Dedifferentiated amniotic fluid mesenchymal stem cell (primary cell): ENCODE measurements at regions not wholly inside any gene's neighbourhood (a gene's known extent, or its start where the extent isn't known, plus 50 kb on each side); places are given as distances from the start of the nearest gene placed in this dataset.
"Not testable (repeated sequence)": the region's sequence is repeated elsewhere in the genome, so short reads cannot be mapped to it uniquely, and the experiment has no call there.

ENCODE experiments used
- DNase-seq: peaks from one replicate; pipeline ENCODE4 v3.0.0-alpha.2; 2016; ENCODE audit errors: extremely low spot score

DNA sequence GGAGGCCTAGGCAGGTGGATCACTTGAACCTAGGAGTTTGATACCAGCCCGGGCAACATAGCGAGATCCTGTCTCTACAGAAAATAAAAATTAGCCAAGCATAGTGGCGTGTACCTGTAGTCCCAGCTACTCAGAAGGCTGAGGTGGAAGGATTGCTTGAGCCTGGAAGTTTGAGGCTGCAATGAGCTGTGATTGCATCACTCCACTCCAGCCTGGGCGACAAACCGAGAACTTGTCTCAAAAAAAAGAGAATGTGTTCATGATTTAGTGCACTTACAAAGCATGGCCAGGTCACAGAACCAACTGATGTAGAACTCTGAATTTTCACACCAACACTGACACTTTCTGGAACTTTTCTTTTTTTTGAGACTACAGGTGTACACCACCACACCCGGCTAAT is 182.7 kb downstream of the ZFP64 start:
- DNase-seq = no peak

DNA sequence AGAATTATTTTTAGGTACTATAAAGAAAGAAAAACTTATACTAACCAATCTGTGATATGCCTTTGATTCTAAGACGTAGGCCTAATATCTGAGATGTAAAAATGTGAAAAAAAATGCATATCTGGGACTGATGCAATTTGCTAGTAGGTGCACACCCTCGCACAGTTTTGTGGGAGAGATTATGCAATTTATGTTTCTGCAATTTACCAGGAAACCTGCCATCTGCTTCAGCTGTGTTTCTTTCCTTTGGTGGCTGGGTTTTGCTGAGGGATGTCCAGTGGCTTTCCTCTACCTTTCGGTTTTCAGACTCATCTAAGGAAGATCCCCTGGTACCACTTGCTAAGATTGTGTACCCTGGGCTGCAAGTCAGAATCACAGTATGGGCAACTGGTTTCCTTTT is 186.9 kb downstream of the ZFP64 start:
- DNase-seq = peak; percentile 47

DNA sequence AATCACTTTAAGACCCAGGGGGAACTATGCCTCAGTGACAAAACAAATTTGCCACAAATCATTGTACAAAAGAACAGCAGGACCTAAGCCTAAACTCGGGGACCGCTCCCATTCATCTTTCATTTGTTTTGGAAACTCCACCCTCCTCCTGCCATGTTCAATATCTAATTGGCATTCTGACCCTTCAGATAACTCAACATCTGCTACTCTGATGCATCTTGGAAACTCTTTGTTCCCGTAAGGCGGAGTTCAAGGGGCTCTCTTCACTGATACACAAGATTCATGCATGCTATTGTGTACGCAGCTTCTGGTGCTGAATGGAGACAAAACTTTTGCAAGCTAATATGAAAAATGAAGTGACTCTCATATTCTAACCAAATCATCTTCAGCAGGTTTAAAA is 187.6 kb downstream of the ZFP64 start:
- DNase-seq = no peak

- no peak for DNase-seq
Observed at GRCh38 chr20:52003415-52003814, 188.2 kb downstream of the ZFP64 start.

GRCh38 chr20:52001999-52002666 is 189.4 kb downstream of the ZFP64 start:
- DNase-seq = peak; percentile 31

DNA sequence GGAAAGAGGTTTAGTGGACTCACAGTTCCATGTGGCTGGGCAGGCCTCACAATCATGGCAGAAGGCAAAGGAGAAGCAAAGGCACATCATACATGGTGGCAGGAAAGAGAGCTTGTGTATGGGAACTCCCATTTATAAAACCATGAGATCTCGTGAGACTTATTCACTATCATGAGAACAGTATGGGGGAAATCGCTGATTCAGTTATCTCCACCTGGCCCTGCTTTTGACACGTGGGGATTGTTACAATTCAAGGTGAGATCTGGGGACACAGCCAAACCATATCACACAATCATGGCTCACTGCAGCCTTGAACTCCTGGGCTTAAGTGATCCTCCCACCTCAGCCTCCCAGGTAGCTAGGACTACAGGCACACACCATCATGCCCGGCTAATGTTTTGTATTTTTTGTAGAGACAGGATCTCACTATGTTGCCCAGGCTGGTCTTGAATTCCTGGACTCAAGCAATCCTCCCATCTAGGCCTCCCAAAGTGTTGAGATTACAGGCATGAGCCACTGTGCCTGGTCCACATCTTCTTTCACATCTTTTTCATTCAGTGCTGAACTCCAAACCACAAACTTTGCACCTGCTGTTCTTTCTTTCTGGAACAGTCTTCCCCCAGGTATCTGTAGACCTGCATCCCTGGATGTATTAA is 194.2 kb downstream of the ZFP64 start:
- not testable (repeated sequence) for DNase-seq

GRCh38 chr20:51995551-51995951 is 193.2 kb upstream of the SALL4 start:
- DNase-seq = peak; percentile 28

DNA sequence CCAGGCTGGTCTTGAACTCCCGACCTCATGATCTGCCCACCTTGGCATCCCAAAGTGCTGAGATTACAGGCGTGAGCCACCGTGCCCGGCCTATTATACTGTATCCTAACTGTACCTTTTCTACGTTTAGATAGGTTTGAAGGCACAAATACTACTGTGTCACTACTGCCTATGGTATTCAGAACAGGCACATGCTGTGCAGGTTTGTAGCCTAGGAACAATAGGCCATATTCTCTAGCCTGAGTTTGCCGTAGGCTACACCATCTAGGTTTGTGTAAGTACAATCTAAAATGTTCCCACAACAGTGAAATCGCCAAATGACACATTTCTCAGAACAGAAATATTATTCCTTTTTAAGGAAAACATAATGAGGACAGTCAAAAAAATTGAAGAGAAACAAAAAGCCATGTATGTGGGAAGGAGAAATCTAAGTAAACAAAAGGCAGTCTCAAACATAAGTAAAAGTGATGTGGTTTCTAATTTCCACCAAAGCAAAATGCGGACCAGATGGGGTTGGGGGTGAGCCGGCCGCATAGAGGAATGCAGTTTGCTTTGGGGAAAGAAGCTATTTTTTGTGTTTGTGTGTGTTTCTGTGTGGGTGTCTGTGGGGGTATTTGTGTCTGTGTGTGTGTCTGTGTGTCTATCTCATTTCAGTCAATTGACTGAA is 192.6 kb upstream of the SALL4 start:
- DNase-seq = peak; percentile 63

DNA sequence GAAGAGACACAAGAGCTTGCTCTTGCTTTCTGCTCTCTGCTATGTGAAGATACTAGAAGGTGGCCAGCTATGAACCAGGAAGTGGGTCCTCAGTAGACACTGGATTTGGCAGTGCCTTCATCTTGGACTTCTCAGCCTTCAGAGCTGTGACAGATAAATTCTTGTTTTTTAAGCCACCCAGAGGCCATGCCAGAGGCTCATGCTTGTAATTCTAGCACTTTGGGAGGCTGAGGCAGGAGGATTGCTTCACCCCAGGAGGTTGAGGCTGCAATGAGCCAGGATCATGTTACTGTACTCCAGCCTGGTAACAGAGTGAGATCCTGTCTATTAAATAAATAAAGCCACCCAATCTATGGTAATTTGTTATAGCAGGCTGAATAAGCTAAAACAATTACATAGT is 185.5 kb upstream of the SALL4 start:
- DNase-seq = no peak

DNA sequence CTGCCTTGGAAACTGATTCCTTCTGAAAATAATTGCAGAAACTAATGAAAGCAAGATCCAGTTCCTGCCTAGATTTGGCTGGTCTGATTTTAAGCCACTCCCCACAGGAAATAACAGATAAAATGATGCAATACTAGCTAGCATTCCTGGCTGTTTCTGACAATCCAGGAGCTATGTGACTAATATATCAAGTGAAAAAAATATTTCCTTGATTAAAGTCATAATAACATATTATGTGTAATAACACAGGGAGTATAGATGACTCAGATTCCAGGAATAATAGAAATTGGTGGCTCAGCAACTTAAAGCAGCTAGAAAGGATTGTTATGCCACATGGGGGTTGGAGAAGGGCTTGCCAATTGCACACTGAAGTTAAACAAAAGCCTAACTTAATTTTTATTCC is 182.7 kb upstream of the SALL4 start:
- peak; percentile 97 for DNase-seq

- DNase-seq = no peak
Observed at GRCh38 chr20:51980277-51980676, 178.0 kb upstream of the SALL4 start.

- DNase-seq = no peak
Observed at GRCh38 chr20:51979226-51979625, 176.9 kb upstream of the SALL4 start.

DNA sequence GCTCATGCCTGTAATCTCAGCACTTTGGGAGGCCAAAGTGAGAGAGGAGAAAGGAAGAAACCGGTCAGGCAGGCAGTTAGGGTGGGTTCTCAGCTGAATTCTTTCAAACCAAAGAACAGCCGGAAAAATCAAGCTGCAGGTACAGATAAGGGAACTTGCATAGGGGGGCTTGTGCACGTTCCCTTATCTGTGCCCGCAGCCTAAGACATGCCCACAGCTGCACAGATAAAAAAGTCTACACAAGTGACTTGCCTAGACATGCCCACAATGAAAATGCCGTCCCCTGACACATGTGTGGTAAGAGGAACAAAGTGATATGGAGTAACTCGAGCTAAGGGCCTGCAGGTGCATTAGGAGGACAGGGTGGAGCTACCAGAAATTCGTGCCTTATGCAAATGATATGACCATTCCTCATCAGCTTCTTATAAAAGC is 175.8 kb upstream of the SALL4 start:
- no peak for DNase-seq

GRCh38 chr20:51972056-51972455 is 169.7 kb upstream of the SALL4 start:
- DNase-seq = no peak

GRCh38 chr20:51970858-51971257 is 168.5 kb upstream of the SALL4 start:
- no peak for DNase-seq

DNA sequence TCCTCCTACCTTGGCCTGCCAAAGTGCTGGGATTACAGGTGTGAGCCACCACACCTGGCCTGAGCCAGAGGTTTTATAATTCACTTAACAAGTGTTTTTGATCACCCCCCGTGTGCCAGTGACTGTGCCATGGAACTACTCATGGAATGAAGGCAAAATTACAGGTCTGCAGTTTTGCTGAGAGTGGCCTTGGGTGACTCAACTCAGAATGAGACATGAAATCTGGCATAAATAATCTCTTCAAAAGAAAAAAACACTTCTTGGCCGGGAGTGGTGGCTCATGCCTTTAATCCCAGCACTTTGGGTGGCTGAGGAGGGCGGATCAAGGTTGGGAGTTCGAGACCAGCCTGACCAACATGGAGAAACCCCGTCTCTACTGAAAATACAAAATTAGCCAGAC is 166.9 kb upstream of the SALL4 start:
- no peak for DNase-seq

DNA sequence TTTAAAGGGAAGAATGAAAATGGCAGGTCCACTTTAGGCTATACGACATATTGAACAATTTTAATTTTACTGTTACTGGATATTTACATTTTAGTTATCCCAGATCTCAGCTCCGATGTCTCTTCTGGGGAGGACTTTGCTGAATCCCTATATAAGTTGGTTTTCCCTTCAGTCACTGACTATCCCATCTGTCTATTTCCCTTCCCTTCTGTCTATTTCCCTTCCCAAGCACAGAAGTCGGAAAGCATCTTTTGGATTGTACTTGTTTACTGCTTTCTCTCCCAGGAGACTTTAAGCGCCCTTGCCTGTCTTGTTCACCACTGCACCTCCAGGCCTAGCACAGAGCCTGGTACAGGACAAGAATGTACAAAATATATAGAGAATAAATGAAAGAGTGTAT is 165.8 kb upstream of the SALL4 start:
- DNase-seq = no peak

GRCh38 chr20:51966296-51966971 is 164.1 kb upstream of the SALL4 start:
- DNase-seq = peak; percentile 53

- DNase-seq = no peak
Observed at GRCh38 chr20:51961964-51962761, 159.8 kb upstream of the SALL4 start.

GRCh38 chr20:51960047-51960675 is 157.8 kb upstream of the SALL4 start:
- no peak for DNase-seq

DNA sequence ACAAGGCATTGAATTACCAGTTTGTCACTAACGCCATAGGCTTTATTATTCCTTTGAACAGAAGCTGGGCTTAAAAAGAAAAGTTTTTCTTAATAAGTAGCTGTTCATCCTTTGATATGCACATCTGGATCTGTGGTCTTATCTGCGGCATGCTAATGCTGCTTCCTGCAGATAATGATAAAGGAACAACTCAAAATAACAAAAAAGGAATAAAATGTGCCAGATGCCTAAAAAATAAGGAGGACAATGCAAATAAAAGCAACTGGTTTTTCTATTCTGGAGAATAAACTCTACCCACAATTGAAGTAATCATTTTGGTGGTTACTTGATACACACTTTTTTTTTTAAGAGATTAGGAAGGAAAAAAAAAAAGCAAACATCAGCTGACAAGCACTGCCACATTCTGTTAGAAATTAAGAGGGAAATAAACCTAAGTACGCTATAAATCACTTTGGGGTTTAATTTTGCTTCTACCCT is 156.8 kb upstream of the SALL4 start:
- DNase-seq = no peak
